Activated CD4-positive, alpha-beta T cell treated with anti-CD3 and anti-CD28 coated beads, Interleukin-2, amount 50 U/mL, for 16 hours (primary cell): ENCODE measurements at regions not wholly inside any gene's neighbourhood (a gene's known extent, or its start where the extent isn't known, plus 50 kb on each side); places are given as distances from the start of the nearest gene placed in this dataset.

Experiments used
- DNase-seq: peaks from one replicate; pipeline ENCODE4 v3.0.0-alpha.2; 2020

DNA sequence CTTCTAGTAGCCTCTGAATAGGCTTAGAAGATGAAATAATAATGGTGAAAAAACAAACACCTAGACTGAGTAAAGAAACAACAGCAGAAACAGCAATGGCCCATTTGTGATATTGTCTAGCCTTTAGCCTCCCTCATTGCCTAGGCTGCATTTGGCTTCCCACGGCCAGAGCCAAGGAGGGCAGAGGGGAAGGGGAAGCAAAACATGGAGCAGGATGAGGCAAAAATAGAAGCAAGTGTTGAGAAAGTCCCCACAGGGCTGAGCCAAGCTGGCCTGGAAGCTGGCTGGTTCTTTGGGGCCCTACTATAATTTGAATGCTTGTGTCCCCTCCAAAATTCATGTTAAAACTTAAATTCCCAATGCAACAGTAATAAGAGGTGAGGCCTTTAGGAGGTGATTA, 60.2 kb upstream of the KSR1 start:
- DNase-seq: no peak

DNA sequence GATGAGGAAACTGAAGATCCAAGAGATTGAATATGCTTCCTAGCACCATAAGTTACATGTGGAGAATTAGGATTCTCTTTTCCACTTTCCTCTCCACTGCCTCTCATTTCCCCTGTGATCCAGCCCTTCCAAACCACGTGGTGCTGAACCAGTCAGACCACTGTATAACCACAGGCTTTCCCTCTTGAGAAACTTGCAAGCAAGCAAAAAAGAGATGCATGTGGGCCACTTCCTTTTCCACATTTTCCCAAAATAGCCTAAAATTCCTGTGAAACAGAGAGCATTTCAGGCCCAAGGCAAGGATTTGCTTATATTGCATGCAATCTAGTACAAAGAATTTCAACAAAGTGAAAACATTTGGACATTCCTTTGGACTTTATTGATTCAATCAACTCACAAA, 59.3 kb upstream of the KSR1 start:
- no peak for DNase-seq

DNA sequence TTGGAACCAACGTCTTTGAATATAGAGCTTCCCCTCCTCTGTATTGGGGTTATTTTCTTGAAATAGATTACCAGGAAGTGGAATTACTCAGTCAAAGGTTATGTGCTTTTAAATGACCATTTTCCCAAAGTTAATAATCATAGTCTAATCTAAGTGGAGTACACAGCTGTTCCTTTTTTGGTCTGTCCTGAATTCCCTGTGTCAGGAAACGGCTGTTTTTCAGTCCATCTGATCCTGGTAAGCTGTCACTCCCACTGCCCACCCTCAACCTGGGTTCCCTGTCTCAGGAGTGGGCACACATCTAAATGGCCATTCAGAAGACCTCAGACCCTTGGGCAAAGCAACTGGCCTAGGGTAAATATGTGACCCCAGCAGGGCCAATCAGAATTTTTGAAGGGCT, 57.6 kb upstream of the KSR1 start:
- DNase-seq: no peak

DNA sequence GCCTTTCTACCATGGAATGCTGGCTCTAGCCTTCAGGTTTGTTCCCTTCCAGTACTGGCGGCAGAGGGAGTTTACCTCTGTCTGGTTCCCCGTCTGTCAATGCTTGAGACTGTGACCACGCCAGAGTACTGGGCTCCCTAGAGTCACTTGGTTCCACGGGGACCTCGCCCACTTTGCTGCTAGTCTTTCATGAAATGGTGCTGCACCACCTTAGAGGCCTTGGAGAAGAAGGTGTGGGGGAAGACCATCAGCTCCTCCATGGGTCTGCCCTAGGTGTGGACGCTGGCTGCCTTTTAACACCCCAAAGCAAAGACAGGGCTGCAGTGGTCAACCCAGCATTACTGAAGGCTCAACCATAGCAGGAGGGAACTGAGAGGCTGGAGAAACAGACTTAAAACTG, 55.3 kb upstream of the KSR1 start:
- no peak for DNase-seq

DNA sequence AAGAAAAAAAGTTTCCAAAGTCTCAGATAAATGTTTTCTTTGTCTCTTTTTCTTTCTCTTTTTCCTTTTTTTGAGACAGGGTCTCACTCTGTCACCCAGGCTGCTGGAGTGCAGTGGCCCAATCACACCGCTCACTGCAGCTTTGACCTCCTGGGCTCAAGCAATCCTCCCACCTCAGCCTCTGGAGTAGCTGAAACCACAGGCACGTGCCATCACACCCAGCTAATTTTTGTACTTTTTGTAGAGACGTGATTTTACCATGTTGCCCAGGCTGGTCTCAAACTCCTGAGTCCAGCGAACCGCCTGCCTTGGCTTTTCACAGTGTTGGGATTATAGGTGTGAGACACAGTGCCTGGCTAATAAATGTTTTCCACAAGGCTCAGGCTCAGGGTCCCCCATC, 53.3 kb upstream of the KSR1 start:
- no peak for DNase-seq

DNA sequence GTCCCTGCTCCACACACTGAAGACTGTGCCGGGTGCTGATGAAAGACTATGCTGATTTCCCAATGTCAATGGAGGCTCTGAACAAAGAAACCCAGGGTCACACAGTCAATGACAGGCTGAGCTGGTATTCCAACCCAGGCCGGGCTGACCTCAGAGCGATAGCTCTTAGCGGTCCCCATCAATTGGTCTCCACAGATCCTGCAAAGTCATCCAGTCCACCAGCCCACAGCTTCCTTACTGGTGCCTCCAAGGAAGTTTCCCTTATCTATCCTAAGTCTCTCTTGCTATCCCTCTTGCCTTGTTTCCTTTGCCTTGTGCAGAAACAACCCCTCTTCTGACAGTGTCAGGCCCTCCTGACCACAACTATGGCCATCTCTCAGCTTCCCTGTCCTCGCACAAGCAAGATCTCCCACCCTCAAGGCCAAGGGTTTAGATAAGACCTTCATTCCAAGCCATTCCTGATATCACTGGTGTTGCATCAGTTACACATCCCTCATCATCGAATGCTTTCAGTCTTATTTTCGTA, 52.7 kb upstream of the KSR1 start:
- no peak for DNase-seq

DNA sequence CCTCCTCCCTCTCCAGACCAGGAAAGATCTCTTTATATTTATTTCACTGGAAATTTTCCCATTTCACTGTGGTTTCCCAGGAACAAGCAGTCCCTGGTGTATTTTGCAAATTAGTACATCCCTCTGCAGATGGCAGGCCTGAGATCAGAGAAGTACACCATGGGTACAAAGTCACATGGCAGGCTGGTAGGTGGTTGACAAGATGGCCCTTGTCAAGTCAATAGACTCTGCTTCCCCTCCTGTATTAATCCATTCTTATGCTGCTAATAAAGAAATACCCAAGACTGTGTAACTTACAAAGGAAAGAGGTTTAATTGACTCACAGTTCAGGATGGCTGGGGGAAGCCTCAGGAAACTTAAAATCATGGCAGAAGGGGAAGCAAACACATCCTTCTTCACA, 51.6 kb upstream of the KSR1 start:
- no peak for DNase-seq
